NCI-H1417 treated with DMSO at 0.1 percent for 48 hours (cell line): ENCODE measurements at regions not wholly inside any gene's neighbourhood (a gene's known extent, or its start where the extent isn't known, plus 50 kb on each side); places are given as distances from the start of the nearest gene placed in this dataset.
"Not testable (repeated sequence)": the region's sequence is repeated elsewhere in the genome, so short reads cannot be mapped to it uniquely, and the experiment has no call there.

Experiments
- DNase-seq: peaks from one replicate; lab custom pipeline; 2025; lab: John Stamatoyannopoulos, UW

DNA sequence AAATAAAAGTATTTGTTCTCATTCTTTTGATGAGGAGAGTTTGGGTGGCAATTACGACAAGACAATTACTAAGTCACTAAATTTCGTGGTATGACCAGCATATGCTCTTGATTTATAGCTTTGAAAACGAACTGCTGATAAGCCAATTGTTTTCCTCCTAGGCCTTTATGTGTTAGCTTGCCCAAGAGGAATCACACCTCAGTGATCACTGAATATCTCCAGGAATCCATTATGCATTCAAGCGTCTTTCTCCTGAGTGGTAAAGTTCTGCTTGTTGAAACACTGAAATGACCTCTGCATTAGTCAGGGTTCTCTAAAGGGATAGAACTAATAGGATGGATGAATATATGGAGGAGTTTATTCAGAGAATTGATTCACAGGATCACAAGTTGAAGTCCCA is 677.7 kb upstream of the MEF2C start:
- no peak for DNase-seq

DNA sequence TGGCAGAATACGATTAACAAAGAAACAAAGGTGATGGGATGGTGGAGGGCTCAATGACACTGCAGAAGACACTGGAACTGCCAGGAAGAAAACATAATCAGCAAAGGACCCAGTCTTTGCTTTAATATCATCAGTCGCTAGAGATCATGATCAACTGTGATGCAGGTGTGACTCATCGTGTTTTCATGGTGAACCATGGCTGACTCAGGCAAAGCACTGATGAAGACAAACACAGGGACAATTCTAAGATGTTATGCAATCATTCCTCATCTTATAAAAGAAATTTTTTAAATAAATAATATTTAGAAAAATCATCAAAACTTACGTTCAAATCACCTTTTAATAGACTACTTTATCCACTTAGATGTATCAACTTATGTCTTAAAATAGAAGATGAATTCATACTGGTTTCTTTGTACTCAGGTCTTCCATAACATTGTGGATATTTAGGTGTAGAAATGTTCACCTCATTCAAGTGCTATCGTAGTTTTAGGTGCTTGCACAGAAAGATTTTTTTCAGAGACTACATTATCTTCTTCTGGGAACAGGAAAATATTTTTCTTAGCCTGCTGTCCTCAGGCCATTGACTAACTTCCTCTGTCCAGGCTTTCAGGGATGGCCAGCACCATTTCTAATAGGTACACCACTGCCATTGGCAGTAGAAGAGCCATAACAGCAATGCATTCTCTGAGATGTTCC is 673.4 kb upstream of the MEF2C start:
- DNase-seq: no peak

DNA sequence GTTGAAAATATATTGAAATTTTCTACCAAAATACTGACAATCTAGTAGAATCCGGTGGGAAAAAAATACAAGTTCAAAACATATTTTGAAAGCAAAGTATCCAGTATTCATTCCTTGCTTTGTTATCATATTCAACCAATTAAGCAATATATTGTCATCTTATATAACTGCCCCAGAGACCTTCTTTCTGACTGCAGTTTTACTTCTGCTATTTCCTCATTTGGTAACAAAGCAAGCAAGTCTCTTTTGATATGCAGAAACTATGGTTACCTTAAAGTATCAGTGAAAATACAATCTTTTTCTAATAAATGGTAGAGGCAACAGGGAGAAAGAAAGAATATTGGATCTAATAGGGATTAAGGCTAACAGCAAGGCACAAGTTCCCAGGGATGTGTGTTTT is 663.7 kb upstream of the MEF2C start:
- DNase-seq: no peak

DNA sequence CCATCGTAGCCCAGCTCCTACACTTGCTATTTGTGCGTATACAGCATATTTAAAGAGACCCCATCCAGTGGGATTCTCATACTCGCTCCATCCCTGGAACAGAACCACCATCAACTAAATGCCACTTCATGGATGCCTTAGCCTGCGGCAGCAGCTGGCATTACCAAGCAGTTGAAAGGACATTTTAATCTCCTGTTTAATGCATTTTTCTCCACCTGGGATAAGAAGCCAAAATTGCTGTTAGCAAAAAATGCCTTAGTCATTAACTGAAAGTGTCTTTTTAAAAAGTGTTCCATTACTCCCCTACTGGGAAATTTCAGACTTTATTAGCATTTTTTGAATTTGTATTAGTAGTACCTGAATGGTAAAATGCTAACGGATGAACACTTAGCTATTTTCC is 662.6 kb upstream of the MEF2C start:
- DNase-seq: no peak

- no peak for DNase-seq
These were observed 662.1 kb upstream of the MEF2C start for GRCh38 chr5:89545076-89545475.

DNA sequence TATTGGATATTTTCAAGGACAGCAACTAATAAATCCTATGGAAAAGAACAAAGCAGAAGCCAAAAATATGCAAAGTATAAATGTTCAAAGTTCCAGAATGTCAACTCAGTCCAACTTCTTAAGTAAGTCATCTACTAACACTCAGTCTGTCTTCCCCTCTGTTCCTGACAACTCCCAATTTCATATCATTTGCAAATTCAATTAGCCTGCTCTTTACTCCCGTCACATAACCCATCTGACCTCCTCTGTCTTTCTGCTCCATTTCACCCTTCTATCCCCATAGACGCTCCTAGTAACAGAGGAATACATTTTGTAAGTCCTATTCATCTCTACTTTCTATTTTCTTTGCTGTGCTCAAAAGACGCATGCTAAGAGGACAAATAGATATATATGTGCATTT is 659.8 kb upstream of the MEF2C start:
- no peak for DNase-seq

DNA sequence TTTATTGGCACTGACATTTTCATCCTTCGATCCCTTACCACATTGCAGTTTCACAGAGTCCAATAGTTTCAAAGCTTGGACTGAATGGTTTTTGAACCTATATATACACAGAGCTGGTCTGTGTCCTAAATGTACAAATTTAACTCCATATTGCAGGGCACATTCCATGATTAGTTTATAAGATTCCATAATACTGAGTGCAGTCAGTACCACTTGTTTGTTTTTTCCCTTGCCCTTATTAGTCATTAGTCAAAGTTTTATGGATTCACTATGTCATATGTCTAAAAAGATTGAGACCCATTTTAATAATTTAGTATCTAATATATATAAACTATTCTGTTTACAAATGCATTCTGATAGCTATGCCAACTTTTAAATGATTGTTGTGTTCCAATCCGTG is 654.8 kb upstream of the MEF2C start:
- DNase-seq: no peak

GRCh38 chr5:89536020-89536419 is 653.0 kb upstream of the MEF2C start:
- DNase-seq: no peak

- DNase-seq: no peak
These were observed 652.4 kb upstream of the MEF2C start for GRCh38 chr5:89535411-89535810.

DNA sequence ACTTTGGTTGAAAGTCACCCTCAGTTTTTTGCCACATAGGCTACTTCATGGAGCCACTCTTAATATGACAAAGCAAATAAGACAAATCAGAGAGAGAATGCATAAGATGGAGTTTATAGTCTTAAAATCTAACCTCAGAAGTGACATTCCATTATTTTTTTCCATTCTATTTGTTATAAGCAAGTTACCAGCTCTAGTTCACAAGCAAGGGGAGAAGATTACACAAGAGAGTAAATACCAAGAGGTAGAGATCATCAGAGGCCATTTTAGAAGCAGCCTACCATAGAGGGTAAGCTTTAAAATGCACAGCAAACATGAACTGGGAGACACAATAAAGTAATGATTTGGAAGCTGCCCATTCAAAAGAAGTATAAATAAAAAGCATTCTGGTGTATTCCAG is 651.3 kb upstream of the MEF2C start:
- DNase-seq: no peak

GRCh38 chr5:89524785-89525184 is 641.8 kb upstream of the MEF2C start:
- DNase-seq: no peak

DNA sequence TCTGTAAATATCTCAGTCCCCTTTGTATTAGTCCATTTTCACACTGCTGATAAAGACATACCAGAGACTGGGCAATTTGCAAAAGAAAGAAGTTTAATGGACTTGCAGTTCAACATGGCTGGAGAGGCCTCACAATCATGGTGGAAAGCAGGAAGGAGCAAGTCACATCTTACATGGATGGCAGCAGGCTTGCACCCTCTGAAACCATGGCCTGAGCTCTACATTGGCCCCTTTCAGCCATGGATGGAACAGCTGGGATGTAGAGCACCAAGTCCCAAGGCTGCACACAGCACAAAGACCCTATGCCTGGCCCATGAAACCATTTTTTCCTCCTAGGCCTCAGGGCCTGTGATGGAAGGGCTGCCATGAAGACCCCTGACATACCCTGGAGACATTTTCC is 640.9 kb upstream of the MEF2C start:
- not testable (repeated sequence) for DNase-seq

DNA sequence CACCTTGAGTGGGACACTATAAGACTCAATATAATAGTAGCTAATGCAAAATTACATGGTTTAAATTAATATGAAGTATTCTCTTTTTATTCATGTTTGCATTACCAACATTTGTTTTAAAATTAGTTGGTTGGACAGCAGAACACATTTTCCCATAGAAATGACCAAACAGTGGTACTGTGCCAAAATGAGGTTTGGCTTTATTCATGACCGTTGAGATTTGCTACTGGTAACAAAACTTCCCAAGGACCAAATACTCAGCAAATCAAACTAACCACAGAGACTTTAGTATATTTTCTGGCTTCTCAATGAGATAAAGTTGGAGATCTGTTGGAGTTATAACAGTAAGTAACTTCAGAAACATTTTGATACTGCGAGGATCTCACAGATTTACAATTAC is 637.8 kb upstream of the MEF2C start:
- DNase-seq: no peak

DNA sequence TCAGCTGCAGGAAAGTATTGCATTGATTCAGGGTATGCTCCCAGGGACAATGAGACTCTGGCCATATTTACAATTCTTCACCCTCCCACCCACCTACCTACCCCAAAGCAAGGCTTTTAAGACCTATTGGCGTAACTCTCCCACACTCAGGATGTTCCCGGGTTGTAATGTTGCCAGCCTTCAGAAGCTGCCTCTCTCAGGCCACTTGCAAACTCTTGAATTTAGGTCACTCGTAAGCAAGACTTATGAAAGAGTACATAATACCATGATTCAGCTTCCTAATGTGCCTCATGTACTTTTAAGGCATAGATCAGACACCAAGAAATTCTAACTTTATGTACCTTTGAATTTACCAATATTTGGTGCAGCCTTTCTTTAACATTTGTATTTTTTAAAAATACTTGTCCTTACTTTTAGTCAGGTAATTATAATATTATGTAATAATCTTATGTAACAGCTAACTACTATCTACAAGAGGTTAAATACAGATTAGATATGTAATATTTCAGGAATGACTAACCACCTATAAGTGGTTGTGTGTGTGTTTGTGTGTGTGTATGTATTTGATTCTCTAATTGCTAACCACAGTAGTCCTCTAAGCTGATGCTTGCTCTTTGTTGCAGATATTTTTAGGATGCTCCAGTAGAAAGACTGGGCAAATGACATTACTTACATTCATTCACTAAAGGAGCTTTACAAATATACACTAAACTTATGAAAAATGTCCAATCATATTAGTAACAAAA is 630.5 kb upstream of the MEF2C start:
- DNase-seq: no peak

GRCh38 chr5:89504051-89504450 is 621.1 kb upstream of the MEF2C start:
- no peak for DNase-seq

- no peak for DNase-seq
These were observed 616.8 kb upstream of the MEF2C start for GRCh38 chr5:89499787-89500186.

DNA sequence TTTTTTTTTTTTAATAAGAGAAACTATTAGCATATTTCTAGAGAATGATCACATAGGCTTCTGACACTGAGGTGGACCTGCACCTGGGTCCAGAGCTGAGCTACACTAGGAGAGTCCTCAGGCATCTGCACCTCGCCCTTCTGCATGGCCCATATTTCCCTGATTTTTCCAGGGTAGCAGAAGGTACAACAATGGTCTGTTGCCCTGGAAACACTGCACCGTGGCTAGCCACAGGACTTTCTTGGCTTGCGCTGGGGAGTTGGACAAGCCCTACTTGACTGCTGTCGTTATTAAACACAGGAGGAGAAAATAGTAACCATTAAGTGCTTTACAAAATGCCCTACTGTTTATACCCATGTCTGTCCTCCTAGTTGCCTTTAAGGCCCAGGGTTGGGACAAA is 615.7 kb upstream of the MEF2C start:
- DNase-seq: no peak

DNA sequence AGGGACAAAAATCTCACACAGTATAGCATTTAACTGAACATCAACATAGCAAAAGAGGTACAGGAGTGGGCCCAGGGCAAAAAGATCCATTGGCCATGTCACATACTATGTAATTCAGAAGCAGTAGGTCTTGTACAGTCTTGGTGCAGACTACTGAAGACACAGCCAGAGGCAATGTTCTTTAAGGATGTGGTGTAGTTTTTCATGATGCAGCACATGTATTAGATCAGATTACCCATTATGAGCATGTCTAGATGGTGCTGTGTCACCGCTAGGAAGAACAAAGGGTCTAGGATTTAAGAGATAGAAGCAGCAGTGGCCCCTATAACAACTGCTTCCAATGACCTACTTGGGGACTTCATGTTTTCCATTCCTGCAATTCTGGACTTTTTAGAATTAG is 610.4 kb upstream of the MEF2C start:
- no peak for DNase-seq

DNA sequence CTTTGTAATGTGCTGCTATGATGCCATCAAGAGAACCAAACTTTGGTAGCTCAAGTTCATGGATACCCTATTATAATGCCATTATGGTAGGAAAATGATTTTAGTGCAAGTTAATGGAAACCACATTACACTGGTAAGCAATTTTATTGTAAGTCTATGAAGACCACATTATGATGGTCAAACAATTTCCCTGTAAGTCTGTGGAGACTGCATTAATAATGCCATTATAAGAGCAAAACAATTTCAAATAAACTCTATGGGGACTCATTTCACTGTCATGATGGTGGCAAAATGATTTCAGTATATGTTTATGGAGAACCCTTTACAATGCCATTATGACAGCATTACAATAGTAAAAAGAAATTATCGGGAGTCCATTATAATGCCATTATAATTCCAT is 602.0 kb upstream of the MEF2C start:
- DNase-seq: no peak

DNA sequence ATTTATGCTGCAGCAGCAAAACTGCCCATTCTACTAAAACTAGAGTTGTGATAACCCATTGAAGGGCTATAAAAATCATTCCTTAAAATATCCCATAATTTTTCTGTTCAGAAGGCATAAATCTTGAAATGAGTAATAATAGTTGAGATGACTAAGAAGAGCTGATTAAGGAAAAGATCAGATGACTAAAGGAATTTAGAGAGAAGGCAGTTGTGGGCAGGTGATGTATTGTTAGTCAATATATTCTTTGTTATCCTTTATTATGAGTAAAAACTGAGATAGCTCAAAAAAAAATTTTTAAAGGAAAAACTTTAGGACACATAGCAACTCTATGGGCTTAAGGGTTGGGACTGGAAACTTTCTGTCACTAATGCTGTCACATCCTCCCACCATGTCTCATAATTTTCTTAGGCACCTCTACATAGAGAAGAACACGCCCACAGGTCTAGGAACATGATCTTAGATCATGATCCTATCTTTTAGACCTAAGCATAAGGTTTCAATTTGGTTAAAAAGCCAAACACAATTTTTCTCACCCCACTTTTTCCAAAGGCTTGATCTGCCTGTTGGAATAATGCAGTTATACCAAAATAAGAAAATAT is 597.5 kb upstream of the MEF2C start:
- no peak for DNase-seq

- no peak for DNase-seq
These were observed 595.9 kb upstream of the MEF2C start for GRCh38 chr5:89478851-89479250.

- no peak for DNase-seq
These were observed 590.2 kb upstream of the MEF2C start for GRCh38 chr5:89473196-89473595.

GRCh38 chr5:89471541-89471940 is 588.6 kb upstream of the MEF2C start:
- DNase-seq: no peak

GRCh38 chr5:89471115-89471514 is 588.1 kb upstream of the MEF2C start:
- DNase-seq: no peak
